ENCODE measurements at regions not wholly inside any gene's neighbourhood (a gene's known extent, or its start where the extent isn't known, plus 50 kb on each side); places are given as distances from the start of the nearest gene placed in this dataset.
"Not testable (repeated sequence)": the region's sequence is repeated elsewhere in the genome, so short reads cannot be mapped to it uniquely, and the experiment has no call there.

DNA sequence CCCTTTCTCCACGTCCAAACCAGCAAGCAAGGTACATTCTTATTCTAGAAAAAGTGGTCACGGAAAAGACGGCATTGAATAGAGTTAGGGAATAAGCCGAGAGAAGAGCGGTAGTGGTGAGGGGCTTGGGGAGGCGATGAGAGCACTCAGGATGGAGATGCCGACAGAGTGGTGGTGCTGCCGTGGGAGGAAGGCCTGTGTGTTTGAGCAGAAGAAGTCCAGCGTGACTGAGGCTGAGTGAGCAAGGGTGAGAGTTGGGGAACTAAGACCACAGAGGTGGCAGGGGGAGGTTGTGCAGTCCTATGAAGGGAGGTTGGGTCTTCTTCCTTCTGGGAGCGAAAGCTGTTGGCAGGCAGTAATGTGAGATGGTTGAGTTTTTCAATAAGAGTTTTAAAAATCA is 252.3 kb downstream of the ABCC12 start:
- H3K4me1 ChIP-seq (ENCODE audit: control insufficient read depth, insufficient read depth, low read length, poor library complexity, severe bottlenecking) = no peaks in the 10 kb centered on the region
- H3K9me3 Mint-ChIP-seq = peaks cover 0 to 8% (median 0%) of the 10 kb centered on the region in 7 donors
- no peaks in the 10 kb centered on the region for H3K36me3 Mint-ChIP-seq
- no peak overlapping the region for H3K4me3 Mint-ChIP-seq
- no peak for DNase-seq
- no peak overlapping the region for H3K4me3 ChIP-seq (ENCODE audit: low read depth, low read length)
- no peaks in the 10 kb centered on the region for H3K27me3 ChIP-seq (ENCODE audit: control insufficient read depth, insufficient read depth, low read length)
- no peak overlapping the region for H3K27ac Mint-ChIP-seq
- H3K9me3 ChIP-seq (ENCODE audit: control insufficient read depth in 2 of 2, low read length in 2 of 2) = no peaks in the 10 kb centered on the region
- no peaks in the 10 kb centered on the region for H3K4me1 Mint-ChIP-seq
- peaks cover 1% of the 10 kb centered on the region for H3K27me3 Mint-ChIP-seq
- no peak for ATAC-seq (ENCODE audit: low read depth in 2 of 2)
- no peaks in the 10 kb centered on the region for H3K36me3 ChIP-seq (ENCODE audit: control insufficient read depth, insufficient read depth, low read length)
- H3K27ac ChIP-seq (ENCODE audit: insufficient read depth, low read length, poor library complexity, severe bottlenecking) = no peak overlapping the region

DNA sequence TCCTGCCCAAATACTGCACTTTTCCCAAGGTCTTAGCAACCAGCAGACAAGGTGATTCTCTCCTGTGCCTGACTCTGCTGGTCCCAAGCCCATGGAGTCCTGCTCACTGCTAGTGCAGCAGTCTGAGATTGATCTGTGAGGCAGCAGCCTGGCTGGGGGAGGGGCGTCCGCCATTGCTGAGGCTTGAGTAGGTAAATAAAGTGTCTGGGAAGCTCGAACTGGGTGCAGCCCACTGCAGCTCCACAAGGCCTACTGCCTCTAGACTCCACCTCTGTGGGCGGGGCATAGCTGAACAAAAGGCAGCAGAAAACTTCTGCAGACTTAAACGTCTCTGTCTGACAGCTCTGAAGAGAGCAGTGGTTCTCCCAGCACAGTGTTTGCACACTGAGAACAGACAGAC is 258.7 kb downstream of the ABCC12 start:
- not testable (repeated sequence) for DNase-seq; H3K36me3 ChIP-seq (ENCODE audit: control insufficient read depth, insufficient read depth, low read length); H3K27me3 Mint-ChIP-seq; H3K9me3 Mint-ChIP-seq; H3K4me1 Mint-ChIP-seq; H3K4me3 ChIP-seq (ENCODE audit: low read depth, low read length); H3K9me3 ChIP-seq (ENCODE audit: control insufficient read depth in 2 of 2, low read length in 2 of 2); H3K27ac ChIP-seq (ENCODE audit: insufficient read depth, low read length, poor library complexity, severe bottlenecking); ATAC-seq (ENCODE audit: low read depth in 2 of 2); H3K36me3 Mint-ChIP-seq; H3K27ac Mint-ChIP-seq; H3K4me1 ChIP-seq (ENCODE audit: control insufficient read depth, insufficient read depth, low read length, poor library complexity, severe bottlenecking); H3K4me3 Mint-ChIP-seq; H3K27me3 ChIP-seq (ENCODE audit: control insufficient read depth, insufficient read depth, low read length)

DNA sequence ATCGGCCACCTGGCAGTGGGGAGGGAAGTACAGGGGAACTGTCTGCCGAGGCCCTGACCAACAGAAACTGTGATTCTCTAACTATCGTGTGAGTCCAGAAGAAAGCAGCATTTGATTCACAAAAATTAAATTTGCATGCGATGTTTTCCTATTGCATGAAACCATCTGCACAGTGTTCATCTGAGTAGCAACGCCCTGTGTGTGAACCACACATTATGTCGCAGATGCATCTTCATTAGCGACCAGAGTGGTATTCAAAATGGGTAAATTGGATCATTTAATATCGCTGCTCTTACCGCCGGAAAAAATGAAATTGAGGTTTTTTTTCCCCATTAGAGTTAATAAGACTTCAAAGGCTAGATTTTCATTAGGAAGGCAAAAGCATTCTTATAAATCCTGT is 260.6 kb downstream of the ABCC12 start:
- Histone ChIP-seq H3K36me3 (ENCODE audit: control insufficient read depth, insufficient read depth, low read length) (no peaks in the 10 kb centered on the region), H3K27ac (ENCODE audit: insufficient read depth, low read length, poor library complexity, severe bottlenecking) (no peak overlapping the region), H3K4me1 (ENCODE audit: control insufficient read depth, insufficient read depth, low read length, poor library complexity, severe bottlenecking) (no peaks in the 10 kb centered on the region), H3K27me3 (ENCODE audit: control insufficient read depth, insufficient read depth, low read length) (peaks cover 4% of the 10 kb centered on the region), H3K9me3 (ENCODE audit: control insufficient read depth in 2 of 2, low read length in 2 of 2) (no peaks in the 10 kb centered on the region), H3K4me3 (ENCODE audit: low read depth, low read length) (no peak overlapping the region)
- Mint-ChIP-seq H3K4me1 (no peaks in the 10 kb centered on the region), H3K27ac (no peak overlapping the region), H3K36me3 (no peaks in the 10 kb centered on the region), H3K9me3 (peaks cover 0 to 8% (median 1%) of the 10 kb centered on the region in 7 donors), H3K4me3 (no peak overlapping the region), H3K27me3 (peaks cover 8% of the 10 kb centered on the region)
- ATAC-seq (ENCODE audit: low read depth in 2 of 2) = no peak
- DNase-seq = no peak

DNA sequence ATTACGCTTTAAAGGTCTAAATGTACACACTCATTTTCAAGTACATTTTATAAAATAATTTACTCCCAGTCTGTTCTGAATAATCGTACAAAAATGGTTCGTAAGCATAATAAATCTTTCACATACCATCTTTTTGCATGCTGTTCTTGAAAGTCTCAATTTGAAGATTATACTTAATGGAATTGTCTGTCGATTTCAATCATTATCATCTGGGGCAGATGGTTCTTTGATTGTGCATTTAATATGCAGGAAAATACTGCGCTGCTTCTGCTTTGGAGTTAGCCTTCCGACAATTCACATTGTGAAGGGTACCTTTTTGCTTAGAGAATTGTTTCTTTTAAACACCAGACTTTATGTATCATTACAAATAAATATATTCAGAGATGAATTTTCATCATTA is 262.8 kb downstream of the ABCC12 start:
- Mint-ChIP-seq H3K4me1 (no peaks in the 10 kb centered on the region), H3K27ac (no peak overlapping the region), H3K4me3 (no peak overlapping the region), H3K36me3 (no peaks in the 10 kb centered on the region), H3K9me3 (peaks cover 0 to 4% (median 0%) of the 10 kb centered on the region in 7 donors), H3K27me3 (peaks cover 12% of the 10 kb centered on the region)
- Histone ChIP-seq H3K4me3 (ENCODE audit: low read depth, low read length) (no peak overlapping the region), H3K27me3 (ENCODE audit: control insufficient read depth, insufficient read depth, low read length) (peaks cover 6% of the 10 kb centered on the region), H3K4me1 (ENCODE audit: control insufficient read depth, insufficient read depth, low read length, poor library complexity, severe bottlenecking) (no peaks in the 10 kb centered on the region), H3K27ac (ENCODE audit: insufficient read depth, low read length, poor library complexity, severe bottlenecking) (no peak overlapping the region), H3K36me3 (ENCODE audit: control insufficient read depth, insufficient read depth, low read length) (no peaks in the 10 kb centered on the region), H3K9me3 (ENCODE audit: control insufficient read depth in 2 of 2, low read length in 2 of 2) (no peaks in the 10 kb centered on the region)
- no peak for DNase-seq
- no peak for ATAC-seq (ENCODE audit: low read depth in 2 of 2)

DNA sequence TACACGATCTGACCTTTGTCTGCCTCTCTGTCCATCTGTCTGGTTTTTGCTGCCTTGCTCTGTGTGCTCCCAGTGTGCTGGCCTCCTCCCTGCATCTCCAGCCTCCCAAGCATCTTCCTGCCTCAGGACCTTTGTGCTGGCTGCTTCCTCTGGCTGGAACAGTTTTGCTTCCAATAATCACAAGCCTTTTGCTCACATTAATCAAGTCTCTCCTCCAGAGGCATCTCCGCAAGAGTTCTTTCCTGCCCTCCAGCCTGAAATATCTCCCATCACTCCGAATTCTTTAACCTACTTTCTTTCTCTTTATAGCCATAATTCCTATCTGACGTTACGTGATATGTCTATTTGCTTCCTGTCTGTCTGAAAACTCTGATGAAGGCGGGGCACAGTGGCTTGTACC is 267.1 kb downstream of the ABCC12 start:
- H3K36me3 Mint-ChIP-seq = no peaks in the 10 kb centered on the region
- Histone ChIP-seq H3K4me3 (ENCODE audit: low read depth, low read length) (no peak overlapping the region), H3K27me3 (ENCODE audit: control insufficient read depth, insufficient read depth, low read length) (peaks cover 10% of the 10 kb centered on the region), H3K4me1 (ENCODE audit: control insufficient read depth, insufficient read depth, low read length, poor library complexity, severe bottlenecking) (no peaks in the 10 kb centered on the region), H3K9me3 (ENCODE audit: control insufficient read depth in 2 of 2, low read length in 2 of 2) (no peaks in the 10 kb centered on the region), H3K27ac (ENCODE audit: insufficient read depth, low read length, poor library complexity, severe bottlenecking) (no peak overlapping the region), H3K36me3 (ENCODE audit: control insufficient read depth, insufficient read depth, low read length) (no peaks in the 10 kb centered on the region)
- H3K9me3 Mint-ChIP-seq = peaks cover 0 to 4% (median 0%) of the 10 kb centered on the region in 7 donors
- peaks cover 19% of the 10 kb centered on the region for H3K27me3 Mint-ChIP-seq
- no peak for ATAC-seq (ENCODE audit: low read depth in 2 of 2)
- H3K4me1 Mint-ChIP-seq = no peaks in the 10 kb centered on the region
- H3K27ac Mint-ChIP-seq = no peak overlapping the region
- DNase-seq = no peak
- no peak overlapping the region for H3K4me3 Mint-ChIP-seq

DNA sequence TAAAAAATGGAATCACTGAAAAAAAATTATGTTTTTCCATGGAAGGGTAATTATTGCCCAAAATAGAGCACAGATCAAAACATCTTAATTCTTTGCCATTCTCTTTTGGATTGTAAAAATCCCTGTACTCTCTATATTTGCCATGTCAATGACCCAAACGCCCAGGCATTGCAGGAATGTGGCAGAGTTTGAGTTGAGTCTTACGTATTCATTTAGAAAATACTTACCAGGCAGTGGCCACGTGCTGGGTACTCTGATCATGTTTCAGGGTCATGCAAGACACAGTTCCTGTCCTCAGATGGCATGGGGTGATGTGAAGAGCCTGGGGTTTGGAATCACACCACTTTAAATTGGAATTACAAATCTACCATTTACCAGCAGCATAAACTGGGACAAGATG is 267.7 kb downstream of the ABCC12 start:
- DNase-seq (no peak), ATAC-seq (ENCODE audit: low read depth in 2 of 2) (no peak)
- no peaks in the 10 kb centered on the region for H3K9me3 ChIP-seq (ENCODE audit: control insufficient read depth in 2 of 2, low read length in 2 of 2)
- no peaks in the 10 kb centered on the region for H3K36me3 Mint-ChIP-seq
- H3K36me3 ChIP-seq (ENCODE audit: control insufficient read depth, insufficient read depth, low read length) = no peaks in the 10 kb centered on the region
- H3K27me3 Mint-ChIP-seq = peaks cover 19% of the 10 kb centered on the region
- no peak overlapping the region for H3K27ac ChIP-seq (ENCODE audit: insufficient read depth, low read length, poor library complexity, severe bottlenecking)
- H3K9me3 Mint-ChIP-seq = peaks cover 0 to 4% (median 0%) of the 10 kb centered on the region in 7 donors
- peaks cover 10% of the 10 kb centered on the region for H3K27me3 ChIP-seq (ENCODE audit: control insufficient read depth, insufficient read depth, low read length)
- H3K4me3 Mint-ChIP-seq = no peak overlapping the region
- H3K27ac Mint-ChIP-seq = no peak overlapping the region
- no peak overlapping the region for H3K4me3 ChIP-seq (ENCODE audit: low read depth, low read length)
- H3K4me1 ChIP-seq (ENCODE audit: control insufficient read depth, insufficient read depth, low read length, poor library complexity, severe bottlenecking) = no peaks in the 10 kb centered on the region
- no peaks in the 10 kb centered on the region for H3K4me1 Mint-ChIP-seq

DNA sequence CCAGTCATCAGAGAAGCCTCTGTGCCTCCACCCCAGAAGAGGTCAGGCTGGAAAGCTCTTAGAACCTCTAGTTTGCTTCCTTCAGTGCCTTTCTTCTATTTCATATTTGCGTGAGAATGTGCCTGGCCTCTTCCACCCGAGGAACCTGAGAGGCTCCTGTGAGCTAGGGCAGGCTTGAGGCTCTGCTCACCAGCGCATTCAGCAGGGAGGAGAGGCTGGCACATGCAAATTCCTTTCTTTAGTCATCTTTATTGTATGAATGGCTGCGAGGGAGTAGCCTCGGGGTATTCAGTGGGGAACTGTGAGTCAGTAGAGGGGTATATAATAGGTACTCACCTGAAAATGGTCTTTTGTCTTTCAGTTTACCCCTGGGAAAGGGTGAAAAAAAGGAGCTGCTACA is 268.3 kb downstream of the ABCC12 start:
- H3K27me3 Mint-ChIP-seq = peaks cover 19% of the 10 kb centered on the region
- H3K9me3 Mint-ChIP-seq = peaks cover 0 to 4% (median 0%) of the 10 kb centered on the region in 7 donors
- Histone ChIP-seq H3K9me3 (ENCODE audit: control insufficient read depth in 2 of 2, low read length in 2 of 2) (no peaks in the 10 kb centered on the region), H3K27me3 (ENCODE audit: control insufficient read depth, insufficient read depth, low read length) (peaks cover 10% of the 10 kb centered on the region), H3K36me3 (ENCODE audit: control insufficient read depth, insufficient read depth, low read length) (no peaks in the 10 kb centered on the region), H3K4me1 (ENCODE audit: control insufficient read depth, insufficient read depth, low read length, poor library complexity, severe bottlenecking) (no peaks in the 10 kb centered on the region), H3K27ac (ENCODE audit: insufficient read depth, low read length, poor library complexity, severe bottlenecking) (no peak overlapping the region), H3K4me3 (ENCODE audit: low read depth, low read length) (no peak overlapping the region)
- DNase-seq (no peak), ATAC-seq (ENCODE audit: low read depth in 2 of 2) (no peak)
- no peaks in the 10 kb centered on the region for H3K36me3 Mint-ChIP-seq
- H3K27ac Mint-ChIP-seq = no peak overlapping the region
- H3K4me3 Mint-ChIP-seq = no peak overlapping the region
- no peaks in the 10 kb centered on the region for H3K4me1 Mint-ChIP-seq

DNA sequence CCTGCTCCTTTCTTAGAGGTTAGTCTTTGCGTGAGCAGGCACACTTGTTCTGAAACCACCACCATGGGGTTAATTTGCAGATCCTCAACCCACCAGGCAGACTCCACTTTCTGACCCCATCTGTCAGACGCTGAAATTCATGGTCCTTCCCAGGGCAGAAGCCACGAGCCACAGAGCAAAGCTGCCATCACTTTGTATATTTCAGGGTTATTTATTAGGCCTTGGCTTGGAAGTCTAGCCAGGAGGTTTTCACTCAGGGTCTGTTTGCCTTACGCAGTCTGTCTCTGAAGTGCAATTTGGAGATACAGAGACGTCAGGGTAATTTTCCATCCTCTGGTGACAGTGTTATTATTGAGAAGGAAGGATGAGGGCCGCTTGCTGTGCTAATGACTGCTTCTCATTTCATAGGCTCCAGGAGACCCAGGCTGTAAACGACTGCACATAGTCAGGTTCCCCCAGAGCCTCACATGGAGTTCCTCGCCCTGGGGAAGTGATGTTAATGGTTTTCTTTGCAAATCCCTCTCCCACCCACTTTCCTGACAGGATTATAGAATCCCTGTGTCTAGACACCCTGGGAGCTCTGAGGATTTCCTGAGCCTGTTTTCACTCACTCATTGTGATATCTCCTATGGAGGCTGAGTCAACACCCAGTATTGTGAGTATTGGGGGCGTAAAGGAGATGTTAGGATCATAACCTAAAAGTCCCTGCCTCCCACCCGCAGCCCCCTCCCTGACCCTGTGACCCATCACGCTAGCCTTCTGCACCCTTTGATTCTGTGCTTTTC is 269.0 kb downstream of the ABCC12 start:
- Histone ChIP-seq H3K4me1 (ENCODE audit: control insufficient read depth, insufficient read depth, low read length, poor library complexity, severe bottlenecking) (no peaks in the 10 kb centered on the region), H3K27ac (ENCODE audit: insufficient read depth, low read length, poor library complexity, severe bottlenecking) (no peak overlapping the region), H3K9me3 (ENCODE audit: control insufficient read depth in 2 of 2, low read length in 2 of 2) (no peaks in the 10 kb centered on the region), H3K36me3 (ENCODE audit: control insufficient read depth, insufficient read depth, low read length) (no peaks in the 10 kb centered on the region), H3K27me3 (ENCODE audit: control insufficient read depth, insufficient read depth, low read length) (peaks cover 10% of the 10 kb centered on the region), H3K4me3 (ENCODE audit: low read depth, low read length) (no peak overlapping the region)
- no peaks in the 10 kb centered on the region for H3K36me3 Mint-ChIP-seq
- ATAC-seq (ENCODE audit: low read depth in 2 of 2) (no peak), DNase-seq (no peak)
- peaks cover 0 to 4% (median 0%) of the 10 kb centered on the region in 7 donors for H3K9me3 Mint-ChIP-seq
- H3K4me1 Mint-ChIP-seq = no peaks in the 10 kb centered on the region
- peaks cover 19% of the 10 kb centered on the region for H3K27me3 Mint-ChIP-seq
- no peak overlapping the region for H3K27ac Mint-ChIP-seq
- H3K4me3 Mint-ChIP-seq = no peak overlapping the region
